ENCODE measurements at regions not wholly inside any gene's neighbourhood (a gene's known extent, or its start where the extent isn't known, plus 50 kb on each side); places are given as distances from the start of the nearest gene placed in this dataset.
A peak's percentile ranks its signal among the peaks of the same experiment; 100 is the strongest.
"Not testable (repeated sequence)": the region's sequence is repeated elsewhere in the genome, so short reads cannot be mapped to it uniquely, and the experiment has no call there.

- not testable (repeated sequence) for DNase-seq (ENCODE audit: low spot score)
These were observed 1834.2 kb downstream of the FOXD4L5 start for GRCh38 chr9:63450836-63451235.

- DNase-seq (ENCODE audit: low spot score) = not testable (repeated sequence)
These were observed 1859.9 kb downstream of the FOXD4L5 start for GRCh38 chr9:63425123-63425522.

GRCh38 chr9:63390897-63391296 is 1894.1 kb downstream of the FOXD4L5 start:
- not testable (repeated sequence) for DNase-seq (ENCODE audit: low spot score)

- not testable (repeated sequence) for DNase-seq (ENCODE audit: low spot score)
These were observed 1899.5 kb downstream of the FOXD4L5 start for GRCh38 chr9:63385479-63385878.

- not testable (repeated sequence) for DNase-seq (ENCODE audit: low spot score)
These were observed 1905.1 kb downstream of the FOXD4L5 start for GRCh38 chr9:63379864-63380263.

- not testable (repeated sequence) for DNase-seq (ENCODE audit: low spot score)
These were observed 1930.8 kb downstream of the FOXD4L5 start for GRCh38 chr9:63354219-63354618.

GRCh38 chr9:63347347-63347746 is 1937.7 kb downstream of the FOXD4L5 start:
- DNase-seq (ENCODE audit: low spot score) = not testable (repeated sequence)

- not testable (repeated sequence) for DNase-seq (ENCODE audit: low spot score)
These were observed 1938.5 kb downstream of the FOXD4L5 start for GRCh38 chr9:63346310-63347048.

- DNase-seq (ENCODE audit: low spot score) = not testable (repeated sequence)
These were observed 1940.6 kb downstream of the FOXD4L5 start for GRCh38 chr9:63344408-63344807.

- not testable (repeated sequence) for DNase-seq (ENCODE audit: low spot score)
These were observed 1942.5 kb downstream of the FOXD4L5 start for GRCh38 chr9:63342528-63342927.

- not testable (repeated sequence) for DNase-seq (ENCODE audit: low spot score)
These were observed 1947.0 kb downstream of the FOXD4L5 start for GRCh38 chr9:63337899-63338604.

GRCh38 chr9:63335286-63335685 is 1949.7 kb downstream of the FOXD4L5 start:
- DNase-seq (ENCODE audit: low spot score) = not testable (repeated sequence)

- not testable (repeated sequence) for DNase-seq (ENCODE audit: low spot score)
These were observed 1950.8 kb downstream of the FOXD4L5 start for GRCh38 chr9:63334187-63334586.

- DNase-seq (ENCODE audit: low spot score) = not testable (repeated sequence)
These were observed 1951.9 kb downstream of the FOXD4L5 start for GRCh38 chr9:63333083-63333482.

GRCh38 chr9:63328313-63328712 is 1956.7 kb downstream of the FOXD4L5 start:
- DNase-seq (ENCODE audit: low spot score) = not testable (repeated sequence)

GRCh38 chr9:63327211-63327610 is 1957.8 kb downstream of the FOXD4L5 start:
- not testable (repeated sequence) for DNase-seq (ENCODE audit: low spot score)

- DNase-seq (ENCODE audit: low spot score) = not testable (repeated sequence)
These were observed 1958.3 kb downstream of the FOXD4L5 start for GRCh38 chr9:63326665-63327064.

GRCh38 chr9:63325696-63326095 is 1959.3 kb downstream of the FOXD4L5 start:
- not testable (repeated sequence) for DNase-seq (ENCODE audit: low spot score)

GRCh38 chr9:63318093-63318492 is 1966.9 kb downstream of the FOXD4L5 start:
- DNase-seq (ENCODE audit: low spot score) = not testable (repeated sequence)

GRCh38 chr9:63315387-63315786 is 1969.6 kb downstream of the FOXD4L5 start:
- DNase-seq (ENCODE audit: low spot score) = not testable (repeated sequence)

GRCh38 chr9:63296848-63297247 is 1988.2 kb downstream of the FOXD4L5 start:
- DNase-seq (ENCODE audit: low spot score) = not testable (repeated sequence)

- not testable (repeated sequence) for DNase-seq (ENCODE audit: low spot score)
These were observed 1988.6 kb downstream of the FOXD4L5 start for GRCh38 chr9:63296366-63296765.

- peak; percentile 4 for DNase-seq (ENCODE audit: low spot score)
These were observed 1995.0 kb downstream of the FOXD4L5 start for GRCh38 chr9:63289971-63290370.

Data from pons (tissue), 1 donor.